HG03442 (cell line): ENCODE measurements at regions not wholly inside any gene's neighbourhood (a gene's known extent, or its start where the extent isn't known, plus 50 kb on each side); places are given as distances from the start of the nearest gene placed in this dataset.
A peak's percentile ranks its signal among the peaks of the same experiment; 100 is the strongest.
"Not testable (repeated sequence)": the region's sequence is repeated elsewhere in the genome, so short reads cannot be mapped to it uniquely, and the experiment has no call there.

Experiments
- ATAC-seq: cut with Tn5 transposase; IDR thresholded peaks from one replicate; pipeline ENCODE4 v1.9.1; 2021; ENCODE audit warnings: mild to moderate bottlenecking, moderate library complexity; ENCODE audit not compliant: unreplicated experiment

DNA sequence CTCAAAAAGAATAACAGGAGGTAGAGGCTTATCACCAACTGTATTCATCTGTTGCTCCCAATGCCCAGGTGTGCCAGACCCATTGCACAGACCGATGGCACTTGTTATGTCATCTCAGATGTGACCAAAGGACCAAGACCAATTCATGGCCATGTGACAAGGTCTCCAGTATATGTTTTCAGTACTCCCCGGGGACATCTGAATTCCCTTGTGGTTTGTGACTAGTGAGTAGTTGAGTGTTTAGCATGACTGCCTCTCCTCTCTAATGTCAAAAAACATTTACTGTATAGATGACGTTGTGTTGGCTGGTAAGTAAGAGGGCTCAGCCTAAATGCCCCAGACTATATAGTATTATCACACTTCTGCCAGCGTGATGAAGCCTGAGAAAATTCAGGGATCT, 202.1 kb upstream of the SMIM30 start:
- no peak for ATAC-seq

DNA sequence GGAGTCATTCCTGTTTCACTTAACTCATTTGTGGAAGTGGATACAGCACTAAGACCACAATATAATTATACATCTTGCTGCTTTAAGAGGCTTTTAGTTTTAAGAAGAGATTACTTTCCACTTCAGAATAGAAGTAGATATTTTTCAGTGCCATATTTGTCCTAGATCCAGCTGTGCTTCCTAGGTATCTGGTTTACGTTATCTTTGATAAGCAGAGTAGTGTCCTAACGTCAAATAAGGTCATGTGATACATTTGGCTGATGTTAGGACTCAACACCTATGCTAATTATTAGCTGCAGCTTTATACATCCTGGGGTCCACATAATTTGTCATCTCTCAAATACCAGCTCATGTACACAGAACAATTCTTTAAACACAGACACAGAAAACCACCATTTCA, 196.2 kb upstream of the SMIM30 start:
- no peak for ATAC-seq

DNA sequence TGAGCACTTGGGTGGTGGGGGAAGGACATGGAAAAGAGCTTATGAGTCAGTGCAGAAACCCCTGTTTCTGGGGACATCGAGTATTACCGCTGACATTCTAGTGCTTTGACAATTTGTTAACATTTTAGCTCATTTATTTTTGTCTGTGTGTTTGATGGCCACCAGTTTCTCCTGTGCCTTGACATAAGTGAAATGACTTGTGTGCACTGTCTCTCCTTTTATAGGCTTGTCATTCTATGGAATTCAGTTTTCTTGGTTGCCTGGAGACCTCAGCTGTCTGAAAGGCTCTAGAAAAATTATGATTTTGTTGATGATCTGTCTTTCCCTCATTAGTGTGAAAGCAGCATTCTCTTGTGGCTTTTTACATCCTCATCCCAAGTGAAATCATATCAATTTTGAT, 190.0 kb upstream of the SMIM30 start:
- ATAC-seq, result no peak

DNA sequence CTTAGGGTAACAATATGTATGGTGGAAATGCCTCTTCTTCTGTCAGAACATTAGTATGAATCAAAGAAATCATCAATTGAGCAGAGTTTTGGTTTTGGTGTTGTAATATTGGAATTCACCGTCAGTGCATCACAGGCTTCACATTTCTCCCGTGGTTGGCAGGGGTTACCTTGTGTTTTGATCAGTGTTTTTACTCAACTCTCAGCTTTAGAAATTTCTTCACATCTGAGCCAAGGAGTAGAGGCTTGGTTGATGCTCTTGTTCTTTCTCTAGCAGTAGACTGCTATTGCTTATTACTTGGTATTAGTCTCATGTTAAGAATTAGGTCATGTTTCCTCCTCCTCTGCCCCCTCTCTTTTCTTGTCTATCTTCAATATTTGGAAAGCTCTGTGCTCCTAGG, 188.8 kb upstream of the SMIM30 start:
- no peak for ATAC-seq

DNA sequence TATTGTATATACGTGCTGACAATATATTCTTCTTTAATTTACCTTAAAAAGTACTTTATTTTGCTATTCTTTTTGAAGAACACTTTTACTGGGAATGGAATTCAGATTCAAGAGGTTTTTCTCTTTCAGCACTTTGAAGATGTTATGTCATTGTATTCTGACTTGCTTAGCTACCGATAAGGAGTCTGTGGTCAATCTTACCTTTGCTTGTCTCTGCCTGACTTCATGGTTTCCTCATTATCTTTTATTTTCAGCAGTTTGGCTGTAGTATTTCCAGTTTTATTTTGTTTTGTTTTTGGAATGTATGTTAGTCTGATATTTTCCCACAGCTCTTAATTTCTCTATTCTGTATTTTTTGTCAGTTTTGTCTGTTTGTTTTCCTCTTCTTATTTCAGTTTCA, 187.9 kb upstream of the SMIM30 start:
- no peak for ATAC-seq

DNA sequence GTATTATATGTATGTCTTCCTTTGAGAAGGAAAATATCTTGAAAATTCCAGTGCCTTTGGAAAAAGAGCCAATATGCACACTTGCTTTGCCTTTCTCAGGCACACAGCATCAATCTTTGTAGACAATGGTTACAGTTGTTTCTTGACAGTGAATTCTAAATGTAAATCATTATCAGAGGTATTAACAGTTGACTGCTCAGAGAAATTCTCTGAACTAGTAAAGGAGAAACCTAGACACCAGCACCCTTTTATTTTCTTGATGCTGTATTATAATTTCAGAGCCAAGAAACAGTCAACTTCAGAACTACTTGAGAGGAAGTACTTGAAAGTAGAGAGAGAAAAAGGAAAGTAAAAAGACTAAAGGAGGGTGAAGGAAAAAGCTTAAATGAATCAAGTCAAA, 185.8 kb upstream of the SMIM30 start:
- ATAC-seq, result no peak

DNA sequence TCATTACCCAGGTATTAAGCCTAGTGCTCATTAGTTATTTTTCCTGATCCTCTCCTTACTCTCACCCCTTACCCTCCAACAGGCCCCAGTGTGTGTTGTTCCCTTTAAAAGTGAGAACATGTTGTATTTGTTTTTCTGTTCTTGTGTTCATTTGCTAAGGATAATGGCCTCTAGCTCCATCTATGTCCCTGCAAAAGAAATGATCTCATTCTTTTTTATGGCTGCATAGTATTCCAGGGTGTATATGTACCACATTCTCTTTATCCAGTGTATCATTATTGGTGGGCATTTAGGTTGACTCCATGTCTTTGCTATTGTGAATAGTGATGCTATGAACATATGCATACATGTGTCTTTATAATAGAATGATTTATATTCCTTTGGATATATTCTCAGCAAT, 185.0 kb upstream of the SMIM30 start:
- not testable (repeated sequence) for ATAC-seq

DNA sequence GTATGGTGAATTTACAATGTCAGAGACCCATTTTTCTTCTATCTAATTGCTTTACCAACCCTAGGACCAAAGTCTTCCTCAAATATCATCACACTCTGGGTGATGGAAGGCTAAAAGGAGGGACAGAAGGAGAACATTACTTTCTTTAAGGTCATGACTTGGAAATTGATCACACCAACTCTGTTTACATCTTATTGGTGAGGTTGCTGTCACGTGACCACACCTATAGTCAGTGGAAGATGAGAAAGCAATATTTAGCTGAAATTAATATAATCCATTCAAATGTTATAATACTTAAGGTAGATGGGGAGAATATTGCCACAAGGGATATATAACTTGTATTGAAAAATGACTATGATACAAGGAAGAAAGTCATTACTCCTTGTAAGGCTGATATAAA, 183.6 kb upstream of the SMIM30 start:
- ATAC-seq, result no peak

DNA sequence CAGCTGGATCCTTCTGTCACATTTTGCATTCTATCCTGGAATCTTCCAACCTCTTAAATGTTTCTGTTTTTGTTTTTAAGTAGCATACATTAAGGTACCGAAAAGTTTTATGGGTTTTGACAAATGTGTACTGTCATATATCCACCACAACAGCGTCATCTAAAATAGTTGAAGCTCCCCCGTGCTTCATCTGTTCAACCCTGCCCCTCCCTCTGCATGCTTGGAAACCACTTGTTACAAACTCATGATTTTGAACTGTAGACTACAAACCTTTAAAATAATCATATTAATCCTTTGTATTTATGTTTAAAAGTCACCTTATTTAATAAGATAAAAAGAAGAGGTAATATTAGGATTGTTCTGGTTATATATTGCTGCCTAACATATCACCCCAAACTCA, 182.8 kb upstream of the SMIM30 start:
- ATAC-seq, result no peak

DNA sequence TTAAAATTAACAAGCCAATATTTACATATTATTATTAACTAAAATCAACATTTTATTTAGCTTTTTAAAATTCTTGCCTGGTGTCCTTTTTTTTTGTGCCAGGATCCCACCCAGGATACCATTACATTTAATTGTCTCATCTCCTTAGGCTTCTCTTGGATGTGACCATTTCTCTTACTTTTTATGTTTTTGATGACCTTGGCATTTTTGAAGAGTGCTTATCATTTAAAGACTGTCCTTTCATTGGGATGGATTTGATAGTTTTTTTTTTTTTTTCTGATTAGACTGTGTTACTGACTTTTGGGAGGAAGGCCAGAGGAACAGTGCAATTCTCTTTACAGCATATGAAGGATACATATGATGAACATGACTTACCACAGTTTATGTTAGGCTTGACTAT, 181.4 kb upstream of the SMIM30 start:
- no peak for ATAC-seq

DNA sequence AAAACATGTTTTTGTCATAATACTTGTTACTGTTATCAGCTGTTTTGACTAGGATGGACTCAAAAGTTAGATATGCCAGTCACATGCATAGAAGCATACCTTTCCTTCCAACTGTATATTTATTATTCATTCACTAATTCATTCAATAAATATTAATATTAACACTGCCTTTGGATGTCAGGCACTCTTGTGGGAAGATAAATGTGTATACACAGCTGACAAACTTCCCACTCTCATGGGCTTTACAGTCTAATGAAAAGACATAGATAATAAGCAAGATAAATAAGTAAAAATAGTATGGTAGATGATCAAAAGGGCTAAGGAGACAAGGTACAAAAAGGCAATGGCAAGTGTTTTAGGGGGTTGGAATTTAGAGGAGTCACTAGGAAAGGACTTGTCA, 180.1 kb upstream of the SMIM30 start:
- ATAC-seq, result no peak

DNA sequence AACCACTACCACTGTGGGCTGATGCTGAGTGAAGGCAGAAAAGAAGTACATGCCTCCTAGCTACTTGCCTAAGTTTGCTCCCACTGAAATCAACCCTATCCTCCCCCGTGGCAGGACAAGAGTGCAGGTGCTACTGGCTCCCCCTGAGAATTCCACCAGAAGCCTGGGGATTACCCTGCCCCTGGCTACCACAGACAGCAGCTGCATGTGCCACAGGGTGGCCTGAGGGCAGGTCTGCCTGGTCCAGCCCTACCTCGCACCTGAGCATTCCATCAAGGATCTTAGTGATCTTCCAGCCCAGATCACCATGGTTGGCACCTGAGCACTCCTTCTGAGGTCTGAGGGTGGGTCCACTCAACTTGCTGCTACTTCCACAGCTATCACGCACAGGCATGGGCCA, 176.4 kb upstream of the SMIM30 start:
- no peak for ATAC-seq

DNA sequence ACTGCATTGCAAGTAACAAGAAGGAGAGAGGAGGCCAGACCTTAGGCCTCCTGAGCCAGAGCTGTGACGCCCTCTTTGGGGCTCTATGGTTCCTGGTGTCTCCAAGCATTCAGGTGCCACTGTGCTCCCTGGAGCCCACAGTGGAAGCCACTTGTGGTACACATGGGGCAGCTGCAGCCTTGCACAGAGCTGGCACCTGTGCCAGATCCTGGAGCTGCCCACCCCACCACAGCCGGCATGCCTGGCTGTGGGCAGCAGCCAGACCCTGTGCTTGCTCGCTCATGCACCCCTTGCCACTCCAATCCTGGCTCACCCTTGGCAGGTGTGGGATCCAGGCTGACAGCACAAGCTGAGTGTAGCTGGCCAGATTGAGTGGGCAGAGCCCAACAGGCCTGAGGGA, 173.8 kb upstream of the SMIM30 start:
- no peak for ATAC-seq

DNA sequence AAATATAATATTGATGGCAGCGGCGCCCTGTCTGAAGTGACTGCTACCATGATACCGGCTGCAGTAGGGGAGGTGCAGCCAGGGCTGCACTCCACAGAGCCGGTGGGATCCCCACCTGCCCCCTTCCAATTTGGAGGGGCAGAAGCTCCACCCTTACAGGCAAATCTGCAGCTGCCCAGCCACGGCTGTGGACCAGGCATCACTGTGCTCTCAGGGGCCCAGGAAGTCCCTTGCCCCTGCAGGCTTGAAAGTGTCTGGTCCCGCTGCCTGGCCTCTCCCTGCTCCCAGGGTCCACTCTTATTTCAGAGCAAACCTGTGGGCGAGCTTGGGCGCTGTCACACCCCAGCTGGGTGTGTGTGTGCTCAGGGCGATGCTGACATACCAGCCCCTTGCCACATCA, 172.7 kb upstream of the SMIM30 start:
- no peak for ATAC-seq

DNA sequence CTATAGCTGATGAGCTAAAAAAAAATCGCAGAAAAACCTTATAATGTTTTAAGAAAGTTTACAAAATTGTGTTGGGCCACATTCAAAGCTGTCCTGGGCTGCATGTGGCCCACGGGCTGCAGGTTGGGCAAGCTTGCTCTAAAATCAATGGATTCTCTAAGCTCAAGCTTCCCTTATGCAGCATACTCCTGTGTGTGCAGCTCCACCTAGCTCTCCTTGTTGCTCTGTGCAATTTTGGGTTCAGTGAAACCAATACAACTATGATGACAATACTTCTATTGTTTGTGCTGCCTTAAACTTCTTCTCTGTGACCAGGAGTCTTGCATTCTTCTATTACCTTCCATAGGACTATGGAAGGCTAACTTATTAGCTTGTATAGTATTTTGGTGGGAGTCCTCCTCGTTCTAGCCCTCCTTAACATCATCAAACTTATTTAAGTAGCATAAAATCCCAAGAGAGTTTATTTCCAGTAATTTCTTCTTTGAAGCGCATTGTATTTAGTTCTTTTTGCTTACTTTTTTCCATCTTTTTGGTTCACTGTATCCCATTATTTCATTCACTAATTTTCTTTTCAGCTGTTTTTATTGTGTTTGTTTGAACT, 170.9 kb upstream of the SMIM30 start:
- peak; percentile 71 for ATAC-seq

DNA sequence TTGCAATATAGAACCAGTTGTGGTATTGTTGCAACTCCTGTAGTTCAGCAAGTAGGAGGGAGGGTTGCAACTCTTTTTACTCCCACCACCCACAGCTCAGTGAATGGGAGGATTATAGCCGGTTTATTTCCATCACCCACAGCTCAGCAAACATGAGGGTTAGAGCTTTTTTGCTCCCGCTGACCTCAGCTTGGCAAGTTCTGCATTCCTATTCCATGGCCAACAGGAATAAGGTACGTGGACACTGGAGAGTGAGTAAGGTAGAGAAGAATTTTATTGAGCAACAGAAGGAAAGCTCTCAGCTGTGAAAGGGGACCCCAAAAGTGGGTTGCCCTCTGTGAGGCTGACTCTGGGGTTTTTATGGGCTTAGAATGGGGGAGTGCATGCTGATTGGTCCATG, 167.1 kb upstream of the SMIM30 start:
- no peak for ATAC-seq

DNA sequence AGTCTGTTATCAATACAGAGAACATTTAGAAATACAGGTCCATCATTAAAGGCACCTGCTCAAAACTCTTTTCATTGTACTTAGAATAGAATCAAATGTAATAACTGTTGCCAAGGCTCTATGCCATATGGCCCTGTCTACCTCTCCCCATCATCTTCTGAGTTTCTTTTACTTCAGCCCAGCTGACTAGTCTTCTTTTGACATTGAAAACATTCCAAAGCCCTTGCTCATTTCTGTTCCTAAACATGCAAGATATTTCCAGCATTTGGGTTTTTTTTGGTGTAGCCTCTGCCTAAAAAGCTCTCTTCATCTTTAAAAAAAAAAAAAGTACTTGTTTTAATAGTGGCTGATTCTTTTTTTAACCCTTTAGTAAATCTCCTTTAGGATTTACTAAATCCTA, 165.5 kb upstream of the SMIM30 start:
- ATAC-seq, result no peak

DNA sequence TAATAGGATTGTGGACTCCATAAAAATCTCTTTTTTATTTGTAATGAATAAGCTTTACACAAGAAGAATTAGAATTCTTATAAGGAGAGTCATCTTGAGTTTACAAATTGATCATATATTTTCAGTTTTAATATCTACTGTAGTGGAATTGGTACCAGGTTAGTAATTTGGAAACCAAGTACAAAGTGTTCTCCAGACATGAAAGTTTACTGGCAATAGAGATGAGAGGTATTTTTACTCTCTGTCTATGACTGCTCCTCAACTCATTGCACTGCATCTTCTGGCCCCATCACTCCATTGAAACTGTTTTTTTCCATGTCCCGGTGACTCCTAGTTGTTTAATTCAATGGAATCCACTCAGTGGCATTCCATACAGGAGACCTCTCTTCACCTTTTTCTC, 164.5 kb upstream of the SMIM30 start:
- ATAC-seq, result no peak

DNA sequence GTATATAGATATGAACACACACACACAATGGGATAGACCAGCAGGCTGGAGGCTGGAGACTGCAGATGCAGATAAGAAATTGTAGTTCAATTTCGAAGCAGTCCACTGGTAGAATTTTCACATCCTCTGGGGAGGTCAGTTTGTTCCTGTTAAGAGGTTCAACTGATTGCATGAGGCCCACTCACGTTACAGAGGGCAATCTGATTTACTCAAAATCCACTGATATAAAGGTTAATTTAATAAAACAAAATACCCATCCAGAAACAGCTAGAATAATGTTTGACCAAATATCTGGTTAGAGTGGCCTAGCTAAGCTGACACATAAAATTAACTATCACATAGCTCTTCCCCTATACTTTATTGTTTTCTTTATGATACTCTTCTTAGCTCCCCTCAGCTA, 162.9 kb upstream of the SMIM30 start:
- ATAC-seq, result no peak

DNA sequence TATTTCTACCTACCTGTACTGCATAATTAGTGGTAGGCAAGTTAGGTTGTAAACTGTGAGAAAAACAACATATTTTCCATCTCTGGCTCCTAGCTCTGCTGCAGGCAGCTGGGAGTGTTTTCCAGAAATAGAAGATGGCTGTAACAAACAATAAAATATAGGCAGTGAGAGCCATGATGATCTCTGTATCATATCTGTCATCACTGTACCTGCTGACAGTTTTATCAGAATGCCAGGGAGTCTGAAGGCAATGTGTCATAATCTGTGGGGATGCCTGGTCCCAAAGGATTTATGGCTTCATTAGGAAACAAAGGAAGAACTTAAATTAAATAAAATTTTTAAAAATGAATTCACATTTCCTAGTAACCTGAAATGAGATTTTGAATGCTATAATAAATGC, 160.9 kb upstream of the SMIM30 start:
- no peak for ATAC-seq

DNA sequence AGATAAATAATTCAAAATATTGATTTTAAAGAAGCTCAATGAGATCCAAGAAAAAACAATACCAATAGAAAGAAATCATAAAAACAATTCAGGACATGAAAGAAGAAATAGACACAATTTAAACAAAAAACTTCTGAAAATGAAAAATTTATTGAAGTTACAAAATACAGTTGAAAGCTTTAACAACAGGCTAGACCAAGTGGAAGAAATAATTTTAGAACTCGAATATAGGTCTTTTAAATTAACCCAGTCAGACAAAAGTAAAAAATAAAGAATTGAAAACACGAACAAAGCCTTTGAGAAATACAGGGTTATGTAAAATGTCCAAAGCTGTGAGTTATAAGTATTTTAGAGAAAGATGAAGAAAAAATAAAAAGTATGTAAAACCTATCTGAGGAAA, 152.4 kb upstream of the SMIM30 start:
- no peak for ATAC-seq

DNA sequence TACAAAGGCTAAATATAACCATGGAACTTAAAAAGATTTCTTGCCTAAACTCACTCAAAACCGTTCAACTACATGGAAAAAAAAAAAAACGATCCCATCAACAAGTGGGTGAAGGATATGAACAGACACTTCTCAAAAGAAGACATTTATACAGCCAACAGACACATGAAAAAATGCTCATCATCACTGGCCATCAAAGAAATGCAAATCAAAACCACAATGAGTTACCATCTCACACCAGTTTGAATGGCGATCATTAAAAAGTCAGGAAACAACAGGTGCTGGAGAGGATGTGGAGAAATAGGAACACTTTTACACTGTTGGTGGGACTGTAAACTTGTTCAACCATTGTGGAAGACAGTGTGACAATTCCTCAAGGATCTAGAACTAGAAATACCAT, 151.2 kb upstream of the SMIM30 start:
- not testable (repeated sequence) for ATAC-seq

DNA sequence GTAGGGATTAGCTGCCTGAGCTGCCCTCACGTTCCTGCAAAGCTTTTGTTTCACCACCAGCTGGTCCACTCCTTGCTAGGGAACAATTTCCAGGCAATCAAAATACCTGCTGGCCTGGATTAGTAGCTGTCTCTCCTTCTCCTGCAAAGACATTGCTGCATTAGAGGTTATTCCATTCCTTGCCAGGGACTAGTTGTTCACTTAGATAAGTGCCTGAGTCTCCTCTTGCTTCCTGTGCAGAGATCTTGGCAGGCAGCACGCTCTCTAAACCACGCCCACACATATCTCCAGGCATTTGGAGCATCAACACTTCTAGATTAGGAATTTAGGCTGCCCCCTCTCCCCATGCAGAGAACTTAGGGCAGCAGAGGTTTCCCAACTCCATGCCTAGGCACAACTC, 150.4 kb upstream of the SMIM30 start:
- ATAC-seq, result no peak

DNA sequence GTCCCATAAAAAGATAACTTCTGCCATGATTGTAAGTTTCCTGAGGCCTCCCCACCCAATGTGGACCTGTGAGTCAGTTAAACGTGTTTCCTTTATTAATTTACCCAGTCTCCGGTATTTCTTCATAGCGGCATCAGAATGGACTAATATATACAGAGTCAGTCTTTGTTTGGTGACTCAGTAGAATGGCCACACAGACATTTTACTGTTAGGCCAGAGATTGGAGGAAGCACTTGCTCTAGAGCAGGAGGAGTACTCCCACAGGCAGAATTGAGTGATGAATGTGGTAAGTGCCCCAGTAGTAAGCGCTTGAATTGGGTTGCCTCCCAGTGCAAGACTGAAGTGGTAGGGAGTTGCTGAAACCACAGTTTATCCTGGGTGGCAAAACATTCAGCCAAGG, 149.5 kb upstream of the SMIM30 start:
- no peak for ATAC-seq
